HCT116 (cell line): ENCODE measurements at regions not wholly inside any gene's neighbourhood (a gene's known extent, or its start where the extent isn't known, plus 50 kb on each side); places are given as distances from the start of the nearest gene placed in this dataset.

Experiments used
- ATAC-seq: fragments of 200-7000 bp; cut with Tn5 transposase; 2 replicates; pipeline ENCODE4 v1.9.1; 2020; ENCODE audit warnings: mild to moderate bottlenecking, moderate library complexity
- BruUV-seq: library from RNA; stranded (reverse); fragments of 400-500 nt; replicated peaks from 2 replicates; lab custom pipeline; 2021; lab: Mats Ljungman, UMichigan
- CTCF ChIA-PET: fragments of 300-600 bp; sonication (Branson Sonifier 250); formaldehyde crosslinking; loops from one replicate; lab custom pipeline; 2021; ENCODE audit warnings: antibody characterized with exemption; lab: Charles Lee
- POLR2A ChIA-PET: fragments of 300-600, 350-600 bp; sonication (Branson Sonifier 250); formaldehyde crosslinking; loops from one replicate; lab custom pipeline; 2021; ENCODE audit warnings: antibody characterized with exemption; lab: Charles Lee
- RAD21 ChIA-PET, 2 experiments: fragments of 300-600 bp; sonication (Branson Sonifier 250); formaldehyde crosslinking; loops; one replicate each; lab custom pipeline; 2023; ENCODE audit warnings: low total read pairs in 2 of 2; ENCODE audit not compliant: uncharacterized antibody in 2 of 2, unreplicated experiment in 2 of 2, low non-redundant PET in 1 of 2; lab: Charles Lee
- DNase-seq: peaks from one replicate; pipeline ENCODE4 v3.0.0-alpha.2; 2010; ENCODE audit warnings: low read depth, low spot score
- H2AFZ ChIP-seq: fragments of 200-600 bp; shearing (Covaris generic), sonication (generic); 2 replicates; pipeline ENCODE4 v1.6.1; 2017; ENCODE audit warnings: low read depth, mixed run types, mixed read lengths, antibody characterized with exemption, low read length; ENCODE audit not compliant: poor library complexity, severe bottlenecking
- H3K27ac ChIP-seq: 2 replicates; pipeline ENCODE4 v1.5.1; 2012; ENCODE audit warnings: low read depth, low read length
- H3K27me3 ChIP-seq: fragments of 200-600 bp; sonication (generic); 2 replicates; pipeline ENCODE4 v1.6.1; 2016; ENCODE audit warnings: mixed run types, low read length, mixed read lengths; ENCODE audit not compliant: insufficient read depth
- H3K36me3 ChIP-seq, 2 experiments: fragments of 200-500 bp in 1 of 2; fragments of 200-600 bp in 1 of 2; sonication (Bioruptor generic) in 1 of 2; sonication (generic) in 1 of 2; 2 replicates each; pipeline versions ENCODE4 v1.5.1 to v1.6.1; 2014 to 2016; ENCODE audit warnings: low read length in 2 of 2, inconsistent platforms in 1 of 2, mixed read lengths in 1 of 2, mixed run types in 1 of 2; ENCODE audit not compliant: insufficient read depth in 2 of 2, control insufficient read depth in 1 of 2
- H3K4me1 ChIP-seq, 2 experiments: fragments of 200-600 bp in 1 of 2; sonication (generic) in 1 of 2; 2 replicates each; pipeline versions ENCODE4 v1.5.1 to v1.6.1; 2012 to 2017; ENCODE audit warnings: low read length in 2 of 2, inconsistent platforms in 1 of 2, mild to moderate bottlenecking in 1 of 2, mixed read lengths in 1 of 2, mixed run types in 1 of 2, moderate library complexity in 1 of 2; ENCODE audit not compliant: insufficient read depth in 2 of 2, control insufficient read depth in 1 of 2
- H3K4me2 ChIP-seq: fragments of 200-600 bp; sonication (generic); 2 replicates; pipeline ENCODE4 v1.6.1; 2017; ENCODE audit warnings: mixed run types, low read length, mixed read lengths
- H3K4me3 ChIP-seq, 2 experiments: fragments of 200-600 bp in 1 of 2; sonication (generic) in 1 of 2; replicated peaks in 1 of 2; 2 replicates each; pipeline ENCODE4 v1.5.1; 2011 to 2016; ENCODE audit warnings: low read length in 2 of 2, control low read depth in 1 of 2, low read depth in 1 of 2, mild to moderate bottlenecking in 1 of 2, mixed read lengths in 1 of 2, mixed run types in 1 of 2
- H3K79me2 ChIP-seq: fragments of 200-600 bp; sonication (generic); 2 replicates; pipeline ENCODE4 v1.6.1; 2017; ENCODE audit warnings: mild to moderate bottlenecking, mixed run types, low read length, moderate library complexity, mixed read lengths; ENCODE audit not compliant: insufficient read depth
- H3K9ac ChIP-seq: fragments of 200-600 bp; sonication (generic); 2 replicates; pipeline ENCODE4 v1.6.1; 2016; ENCODE audit warnings: low read length, mixed read lengths
- H3K9me2 ChIP-seq: fragments of 200-600 bp; sonication (generic), shearing (Covaris generic); 2 replicates; pipeline ENCODE4 v1.6.1; 2017; ENCODE audit warnings: mixed run types, mild to moderate bottlenecking, moderate library complexity; ENCODE audit not compliant: insufficient read depth
- H3K9me3 ChIP-seq, 2 experiments: fragments of 200-500 bp in 1 of 2; fragments of 200-600 bp in 1 of 2; sonication (Bioruptor generic) in 1 of 2; sonication (generic) in 1 of 2; 2 replicates each; pipeline ENCODE4 v1.6.1; 2014 to 2017; ENCODE audit warnings: low read length in 2 of 2, mixed read lengths in 2 of 2, inconsistent platforms in 1 of 2, low read depth in 1 of 2, mild to moderate bottlenecking in 1 of 2, mixed run types in 1 of 2, moderate library complexity in 1 of 2; ENCODE audit not compliant: control insufficient read depth in 1 of 2, insufficient read depth in 1 of 2
- H4K20me1 ChIP-seq: fragments of 200-600 bp; sonication (generic), shearing (Covaris generic); 2 replicates; pipeline ENCODE4 v1.6.1; 2017; ENCODE audit warnings: mixed run types, mild to moderate bottlenecking, moderate library complexity; ENCODE audit not compliant: insufficient read depth
- ELF1 ChIP-seq: IDR thresholded peaks from 2 replicates; pipeline ENCODE4 v1.6.1; 2012; ENCODE audit warnings: low read depth, borderline replicate concordance
- EZH2 ChIP-seq: fragments of 200-600 bp; sonication (generic); IDR thresholded peaks from 2 replicates; pipeline ENCODE4 v1.6.1; 2017; ENCODE audit warnings: antibody characterized with exemption, mixed run types
- EZH2phosphoT487 ChIP-seq: fragments of 200-600 bp; IDR thresholded peaks from 2 replicates; pipeline ENCODE4 v1.6.1; 2018; ENCODE audit warnings: antibody characterized with exemption, borderline replicate concordance
- FOSL1 ChIP-seq: IDR thresholded peaks from 2 replicates; pipeline ENCODE4 v1.6.1; 2012; ENCODE audit warnings: low read depth
- POLR2AphosphoS5 ChIP-seq: IDR thresholded peaks from 2 replicates; pipeline ENCODE4 v1.6.1; 2011; ENCODE audit warnings: mild to moderate bottlenecking, low read depth, low read length, moderate library complexity
- REST ChIP-seq: IDR thresholded peaks from 2 replicates; pipeline ENCODE4 v1.6.1; 2012; ENCODE audit warnings: low read depth
- SIN3A ChIP-seq: IDR thresholded peaks from 2 replicates; pipeline ENCODE4 v1.6.1; 2012; ENCODE audit warnings: low read depth
- SP1 ChIP-seq: IDR thresholded peaks from 2 replicates; pipeline ENCODE4 v1.6.1; 2012; ENCODE audit warnings: low read depth
- SRF ChIP-seq: IDR thresholded peaks from 2 replicates; pipeline ENCODE4 v1.6.1; 2012; ENCODE audit warnings: low read depth
- YY1 ChIP-seq: IDR thresholded peaks from 2 replicates; pipeline ENCODE4 v1.6.1; 2011; ENCODE audit warnings: low read length, low read depth, moderate library complexity, mild to moderate bottlenecking; ENCODE audit not compliant: insufficient replicate concordance; ENCODE audit errors: extremely low read depth
- ZFX ChIP-seq: fragments of 450-650 bp; IDR thresholded peaks from 2 replicates; pipeline ENCODE4 v1.6.1; 2017
- intact Hi-C: fragments of 100-400 bp; cut with micrococcal nuclease; formaldehyde crosslinking; loops from 2 replicates; pipeline ENCODE4 v1.10.0; 2022

GRCh38 chr5:29516224-29516623 lies 1677.3 kb upstream of the CDH6 start:
- no TSS peak for BruUV-seq
- H3K27me3 ChIP-seq: no peaks in the 10 kb centered on the region
- no peaks in the 10 kb centered on the region for H4K20me1 ChIP-seq
- no peaks in the 10 kb centered on the region for H3K79me2 ChIP-seq
- ChIA-PET CTCF (no interaction called here), RAD21 (no interaction called here), POLR2A (no interaction called here)
- H3K9me3 ChIP-seq: peaks cover 22 to 36% of the 10 kb centered on the region in 2 experiments; a peak in 2 of 4 replicates
- H3K4me2 ChIP-seq: no peak overlapping the region
- H2AFZ ChIP-seq: no peak overlapping the region
- no peaks in the 10 kb centered on the region for H3K4me1 ChIP-seq
- TF ChIP-seq SP1: no peak
- no peak for TF ChIP-seq SIN3A
- no peak for TF ChIP-seq ELF1
- no peak for TF ChIP-seq YY1
- TF ChIP-seq REST: no peak
- TF ChIP-seq ZFX: no peak
- no peak for TF ChIP-seq EZH2phosphoT487
- TF ChIP-seq FOSL1: no peak
- TF ChIP-seq EZH2: no peak
- no peak for TF ChIP-seq SRF
- no peak for TF ChIP-seq POLR2AphosphoS5
- ATAC-seq (no peak), DNase-seq (no peak)
- H3K27ac ChIP-seq: no peak overlapping the region
- H3K4me3 ChIP-seq: no peak overlapping the region
- no peaks in the 10 kb centered on the region for H3K36me3 ChIP-seq
- H3K9me2 ChIP-seq: no peaks in the 10 kb centered on the region
- intact Hi-C loops: no loop called here
- H3K9ac ChIP-seq: no peak overlapping the region
